ENCODE measurements at regions not wholly inside any gene's neighbourhood (a gene's known extent, or its start where the extent isn't known, plus 50 kb on each side); places are given as distances from the start of the nearest gene placed in this dataset.

DNA sequence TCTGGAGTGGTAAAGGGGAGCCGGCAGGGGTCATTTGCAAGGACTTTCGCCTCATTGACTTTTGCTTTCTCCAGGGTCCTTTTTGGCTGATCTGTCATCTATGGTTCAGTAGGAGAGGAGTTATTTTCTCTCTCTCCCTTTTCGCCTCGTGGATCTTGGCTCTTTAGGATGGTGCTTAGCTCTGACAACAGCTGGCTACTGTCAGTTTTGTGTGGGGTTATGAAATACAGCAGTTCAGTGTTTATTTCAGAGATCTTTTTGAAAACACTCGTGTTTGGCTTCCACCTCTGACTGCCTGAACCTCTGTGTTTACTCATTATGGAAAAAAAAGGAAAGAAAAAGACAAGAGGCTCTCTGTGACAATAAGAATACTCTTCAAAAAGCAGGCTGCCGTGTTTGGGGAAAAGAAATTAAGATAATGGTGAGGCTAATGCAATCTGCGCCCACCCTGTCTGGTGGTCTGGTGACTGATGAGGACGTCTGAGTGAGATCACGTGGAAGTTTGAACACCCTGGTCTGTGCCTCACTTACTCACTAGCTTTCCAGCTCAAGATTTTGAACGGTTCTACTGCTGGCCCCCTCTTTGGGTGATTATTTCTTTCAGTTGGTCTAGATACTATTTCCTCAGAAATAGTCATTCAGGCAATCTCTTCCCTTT, 567.7 kb downstream of the CAAP1 start:
- no peaks in the 10 kb centered on the region for H3K36me3 ChIP-seq (replicated peaks in 1 of 2; ENCODE audit: control insufficient read depth in 2 of 2, insufficient read depth in 2 of 2, low read length in 2 of 2)
- no peak for DNase-seq (ENCODE audit: low spot score)
- no peaks in the 10 kb centered on the region for H3K79me1 ChIP-seq (ENCODE audit: low read depth, low read length)
- no peaks in the 10 kb centered on the region for H3K4me1 ChIP-seq (ENCODE audit: control insufficient read depth in 2 of 2, insufficient read depth in 1 of 2, low read depth in 1 of 2, low read length in 2 of 2)
- no peak overlapping the region for H2BK5ac ChIP-seq (ENCODE audit: low read length)
- H2BK15ac ChIP-seq (ENCODE audit: low read length), result no peak overlapping the region
- H4K8ac ChIP-seq (ENCODE audit: low read depth, low read length), result no peak overlapping the region
- no peaks in the 10 kb centered on the region for H3K9me3 ChIP-seq (replicated peaks in 1 of 2; ENCODE audit: control insufficient read depth in 2 of 2, insufficient read depth in 1 of 2, low read depth in 1 of 2, low read length in 2 of 2)
- H4K91ac ChIP-seq (ENCODE audit: low read depth, low read length, poor library complexity), result no peak overlapping the region
- no peak overlapping the region for H2BK12ac ChIP-seq (ENCODE audit: low read length)
- H3K27me3 ChIP-seq (ENCODE audit: control insufficient read depth in 3 of 3, insufficient read depth in 3 of 3, low read depth in 1 of 3, low read length in 3 of 3), result no peaks in the 10 kb centered on the region
- no peak overlapping the region for H3K4me3 ChIP-seq (ENCODE audit: low read length in 2 of 2)
- no CpG with 5 or more reads among the region's 10 CpGs for WGBS, 2 donors (ENCODE audit: extremely low coverage in 2 of 2, insufficient read length in 2 of 2, insufficient replicate concordance in 1 of 2)
- no peak overlapping the region for H3K4me2 ChIP-seq (ENCODE audit: insufficient read depth, low read length, poor library complexity, severe bottlenecking)
- no peak overlapping the region for H3K23ac ChIP-seq (ENCODE audit: low read depth, low read length, poor library complexity)
- no peak overlapping the region for H3K4ac ChIP-seq (ENCODE audit: low read length)
- H2BK120ac ChIP-seq (ENCODE audit: low read depth, low read length), result no peak overlapping the region
- H3K9ac ChIP-seq (ENCODE audit: low read depth, low read length, poor library complexity), result no peak overlapping the region
- H3K27ac ChIP-seq (replicated peaks; ENCODE audit: low read length), result no peak overlapping the region
- H3K14ac ChIP-seq (ENCODE audit: low read length), result no peak overlapping the region
- H2AK5ac ChIP-seq (ENCODE audit: low read depth, low read length), result no peak overlapping the region
- H3K18ac ChIP-seq (ENCODE audit: low read length), result no peak overlapping the region
- no peak overlapping the region for H2AFZ ChIP-seq (ENCODE audit: low read length)

- H2AK5ac ChIP-seq (ENCODE audit: low read depth, low read length), result no peak overlapping the region
- no peak overlapping the region for H3K27ac ChIP-seq (replicated peaks; ENCODE audit: low read length)
- H2BK15ac ChIP-seq (ENCODE audit: low read length), result no peak overlapping the region
- no peak overlapping the region for H4K8ac ChIP-seq (ENCODE audit: low read depth, low read length)
- H3K18ac ChIP-seq (ENCODE audit: low read length), result no peak overlapping the region
- no peak overlapping the region for H3K4me2 ChIP-seq (ENCODE audit: insufficient read depth, low read length, poor library complexity, severe bottlenecking)
- no peak overlapping the region for H3K9ac ChIP-seq (ENCODE audit: low read depth, low read length, poor library complexity)
- no CpG with 5 or more reads among the region's 3 CpGs for WGBS, 2 donors (ENCODE audit: extremely low coverage in 2 of 2, insufficient read length in 2 of 2, insufficient replicate concordance in 1 of 2)
- no peak overlapping the region for H2BK5ac ChIP-seq (ENCODE audit: low read length)
- no peaks in the 10 kb centered on the region for H3K4me1 ChIP-seq (ENCODE audit: control insufficient read depth in 2 of 2, insufficient read depth in 1 of 2, low read depth in 1 of 2, low read length in 2 of 2)
- no peaks in the 10 kb centered on the region for H3K27me3 ChIP-seq (ENCODE audit: control insufficient read depth in 3 of 3, insufficient read depth in 3 of 3, low read depth in 1 of 3, low read length in 3 of 3)
- H3K23ac ChIP-seq (ENCODE audit: low read depth, low read length, poor library complexity), result no peak overlapping the region
- DNase-seq (ENCODE audit: low spot score), result no peak
- no peaks in the 10 kb centered on the region for H3K79me1 ChIP-seq (ENCODE audit: low read depth, low read length)
- H3K4me3 ChIP-seq (ENCODE audit: low read length in 2 of 2), result no peak overlapping the region
- H3K14ac ChIP-seq (ENCODE audit: low read length), result no peak overlapping the region
- H4K91ac ChIP-seq (ENCODE audit: low read depth, low read length, poor library complexity), result no peak overlapping the region
- H2AFZ ChIP-seq (ENCODE audit: low read length), result no peak overlapping the region
- H3K9me3 ChIP-seq (replicated peaks in 1 of 2; ENCODE audit: control insufficient read depth in 2 of 2, insufficient read depth in 1 of 2, low read depth in 1 of 2, low read length in 2 of 2), result no peaks in the 10 kb centered on the region
- no peak overlapping the region for H2BK120ac ChIP-seq (ENCODE audit: low read depth, low read length)
- no peak overlapping the region for H2BK12ac ChIP-seq (ENCODE audit: low read length)
- no peaks in the 10 kb centered on the region for H3K36me3 ChIP-seq (replicated peaks in 1 of 2; ENCODE audit: control insufficient read depth in 2 of 2, insufficient read depth in 2 of 2, low read length in 2 of 2)
- H3K4ac ChIP-seq (ENCODE audit: low read length), result no peak overlapping the region
These were observed 570.7 kb downstream of the CAAP1 start for GRCh38 chr9:26321935-26322334.

GRCh38 chr9:26319859-26320258, 572.7 kb downstream of the CAAP1 start:
- Histone ChIP-seq H4K91ac (ENCODE audit: low read depth, low read length, poor library complexity) (no peak overlapping the region), H3K14ac (ENCODE audit: low read length) (no peak overlapping the region), H3K27me3 (ENCODE audit: control insufficient read depth in 3 of 3, insufficient read depth in 3 of 3, low read depth in 1 of 3, low read length in 3 of 3) (no peaks in the 10 kb centered on the region), H3K4ac (ENCODE audit: low read length) (no peak overlapping the region), H3K9ac (ENCODE audit: low read depth, low read length, poor library complexity) (no peak overlapping the region), H2BK12ac (ENCODE audit: low read length) (no peak overlapping the region), H3K4me3 (ENCODE audit: low read length in 2 of 2) (no peak overlapping the region), H3K27ac (replicated peaks; ENCODE audit: low read length) (no peak overlapping the region), H4K8ac (ENCODE audit: low read depth, low read length) (no peak overlapping the region), H2BK5ac (ENCODE audit: low read length) (no peak overlapping the region), H3K4me1 (ENCODE audit: control insufficient read depth in 2 of 2, insufficient read depth in 1 of 2, low read depth in 1 of 2, low read length in 2 of 2) (no peaks in the 10 kb centered on the region), H3K23ac (ENCODE audit: low read depth, low read length, poor library complexity) (no peak overlapping the region), H3K18ac (ENCODE audit: low read length) (no peak overlapping the region), H3K4me2 (ENCODE audit: insufficient read depth, low read length, poor library complexity, severe bottlenecking) (no peak overlapping the region), H2BK120ac (ENCODE audit: low read depth, low read length) (no peak overlapping the region), H2AFZ (ENCODE audit: low read length) (no peak overlapping the region), H3K36me3 (replicated peaks in 1 of 2; ENCODE audit: control insufficient read depth in 2 of 2, insufficient read depth in 2 of 2, low read length in 2 of 2) (no peaks in the 10 kb centered on the region), H3K9me3 (replicated peaks in 1 of 2; ENCODE audit: control insufficient read depth in 2 of 2, insufficient read depth in 1 of 2, low read depth in 1 of 2, low read length in 2 of 2) (no peaks in the 10 kb centered on the region), H3K79me1 (ENCODE audit: low read depth, low read length) (no peaks in the 10 kb centered on the region), H2AK5ac (ENCODE audit: low read depth, low read length) (no peak overlapping the region), H2BK15ac (ENCODE audit: low read length) (no peak overlapping the region)
- no CpG with 5 or more reads among the region's 3 CpGs for WGBS, 2 donors (ENCODE audit: extremely low coverage in 2 of 2, insufficient read length in 2 of 2, insufficient replicate concordance in 1 of 2)
- DNase-seq (ENCODE audit: low spot score), result no peak

DNA sequence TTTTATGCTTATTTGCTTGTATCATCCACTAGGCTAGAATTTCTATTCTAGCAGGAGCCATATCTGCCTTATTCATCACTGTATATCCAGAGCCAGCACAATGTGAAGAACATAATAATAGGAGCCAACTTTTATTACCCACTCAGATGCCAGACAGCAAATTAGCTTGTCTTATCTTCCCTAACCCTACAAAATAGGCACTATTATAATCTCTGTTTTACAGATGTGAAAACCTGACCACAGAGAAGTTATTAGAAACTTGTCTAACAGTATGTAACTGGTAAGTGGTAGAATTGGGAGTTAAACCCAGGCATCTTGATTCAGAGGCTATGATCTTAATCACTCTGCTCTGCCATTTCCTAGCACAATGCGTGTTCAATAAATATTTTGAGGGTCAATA, 579.5 kb downstream of the CAAP1 start:
- no peak overlapping the region for H3K4me3 ChIP-seq (ENCODE audit: low read length in 2 of 2)
- no CpG with 5 or more reads among the region's 1 CpG for WGBS, 2 donors (ENCODE audit: extremely low coverage in 2 of 2, insufficient read length in 2 of 2, insufficient replicate concordance in 1 of 2)
- H3K79me1 ChIP-seq (ENCODE audit: low read depth, low read length), result no peaks in the 10 kb centered on the region
- no peak overlapping the region for H2BK12ac ChIP-seq (ENCODE audit: low read length)
- no peak overlapping the region for H3K27ac ChIP-seq (replicated peaks; ENCODE audit: low read length)
- H3K27me3 ChIP-seq (ENCODE audit: control insufficient read depth in 3 of 3, insufficient read depth in 3 of 3, low read depth in 1 of 3, low read length in 3 of 3), result no peaks in the 10 kb centered on the region
- H3K23ac ChIP-seq (ENCODE audit: low read depth, low read length, poor library complexity), result no peak overlapping the region
- H2AFZ ChIP-seq (ENCODE audit: low read length), result no peak overlapping the region
- no peak for DNase-seq (ENCODE audit: low spot score)
- H2BK120ac ChIP-seq (ENCODE audit: low read depth, low read length), result no peak overlapping the region
- no peak overlapping the region for H2BK15ac ChIP-seq (ENCODE audit: low read length)
- H4K91ac ChIP-seq (ENCODE audit: low read depth, low read length, poor library complexity), result no peak overlapping the region
- H3K4ac ChIP-seq (ENCODE audit: low read length), result no peak overlapping the region
- H2BK5ac ChIP-seq (ENCODE audit: low read length), result no peak overlapping the region
- H3K4me2 ChIP-seq (ENCODE audit: insufficient read depth, low read length, poor library complexity, severe bottlenecking), result no peak overlapping the region
- H3K9ac ChIP-seq (ENCODE audit: low read depth, low read length, poor library complexity), result no peak overlapping the region
- no peaks in the 10 kb centered on the region for H3K36me3 ChIP-seq (replicated peaks in 1 of 2; ENCODE audit: control insufficient read depth in 2 of 2, insufficient read depth in 2 of 2, low read length in 2 of 2)
- H3K9me3 ChIP-seq (replicated peaks in 1 of 2; ENCODE audit: control insufficient read depth in 2 of 2, insufficient read depth in 1 of 2, low read depth in 1 of 2, low read length in 2 of 2), result no peaks in the 10 kb centered on the region
- H3K4me1 ChIP-seq (ENCODE audit: control insufficient read depth in 2 of 2, insufficient read depth in 1 of 2, low read depth in 1 of 2, low read length in 2 of 2), result no peaks in the 10 kb centered on the region
- no peak overlapping the region for H2AK5ac ChIP-seq (ENCODE audit: low read depth, low read length)
- no peak overlapping the region for H3K18ac ChIP-seq (ENCODE audit: low read length)
- H4K8ac ChIP-seq (ENCODE audit: low read depth, low read length), result no peak overlapping the region
- no peak overlapping the region for H3K14ac ChIP-seq (ENCODE audit: low read length)

Measured in neuronal stem cell (in vitro differentiated cells).